ENCODE measurements at regions not wholly inside any gene's neighbourhood (a gene's known extent, or its start where the extent isn't known, plus 50 kb on each side); places are given as distances from the start of the nearest gene placed in this dataset.

GRCh38 chr2:155250800-155251199 is 552.3 kb downstream of the KCNJ3 start:
- DNase-seq: peak; percentile 30 to 64

GRCh38 chr2:155240176-155240575 is 541.7 kb downstream of the KCNJ3 start:
- no peak for DNase-seq

DNA sequence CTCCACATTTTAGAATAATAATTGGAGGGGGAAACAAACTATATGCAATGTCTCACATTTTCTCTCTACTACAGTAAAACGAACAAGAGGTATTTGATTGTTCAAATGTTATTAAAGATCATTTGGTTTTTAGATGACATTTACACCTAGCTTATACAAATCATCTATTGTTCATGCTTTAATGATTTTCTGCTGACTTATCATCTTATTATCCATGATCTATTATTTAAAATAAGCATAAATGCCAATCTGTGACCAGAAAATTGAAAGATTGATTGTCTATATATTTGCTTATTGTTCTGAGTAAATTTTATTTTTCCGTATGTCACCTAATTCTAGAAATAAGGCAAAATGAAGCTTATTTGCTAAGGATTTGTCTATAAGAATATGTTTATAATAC is 537.2 kb downstream of the KCNJ3 start:
- DNase-seq: no peak

DNA sequence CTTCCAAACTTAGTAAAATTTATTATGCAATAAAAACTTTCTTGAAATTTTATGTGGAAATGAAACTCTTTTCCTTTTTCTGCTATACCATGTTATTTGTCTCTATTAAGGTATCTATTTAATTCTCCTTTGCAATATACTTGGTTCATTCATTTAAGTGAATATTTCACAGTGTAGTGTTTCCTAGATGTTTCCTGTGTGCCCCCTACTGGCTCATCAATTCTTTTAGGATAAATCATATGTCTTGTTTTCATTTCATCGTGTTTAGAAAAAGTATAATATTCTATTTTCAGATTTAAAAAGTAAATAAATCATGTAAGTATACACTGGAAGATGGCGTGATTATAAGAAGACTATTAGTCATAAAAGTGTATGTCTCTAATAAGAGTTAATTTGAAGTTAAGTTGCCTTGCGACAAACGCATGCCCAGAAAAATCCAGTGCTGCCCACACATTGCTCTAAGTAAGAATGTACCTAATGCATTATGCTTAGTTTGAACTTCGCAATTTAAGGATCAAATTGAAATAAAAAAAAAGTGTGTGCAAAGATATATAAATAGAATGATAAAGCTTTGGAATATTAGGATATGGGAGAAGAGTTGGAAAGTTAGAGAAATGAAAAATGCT is 525.4 kb downstream of the KCNJ3 start:
- DNase-seq: peak; percentile 22 to 60

DNA sequence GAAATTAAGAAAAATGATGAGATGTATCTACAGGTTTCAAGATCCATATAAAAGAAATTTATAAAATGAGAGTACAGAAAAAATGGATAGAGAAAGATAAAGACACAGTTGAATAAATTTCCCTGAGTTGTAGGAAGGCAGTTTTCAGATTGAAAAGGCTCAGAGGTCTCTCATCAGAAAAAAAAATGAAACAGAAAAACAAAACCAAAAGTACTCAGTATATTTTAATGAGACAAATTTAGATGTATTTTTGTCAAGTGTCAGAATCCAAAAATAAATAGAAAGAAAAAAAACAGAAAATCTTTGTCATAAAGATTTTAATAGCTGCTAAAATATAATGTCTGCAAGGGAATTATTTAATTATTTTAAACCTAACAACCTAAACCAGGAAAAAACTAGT is 520.5 kb downstream of the KCNJ3 start:
- no peak for DNase-seq

- no peak for DNase-seq
Measured at GRCh38 chr2:155218292-155218924, 519.9 kb downstream of the KCNJ3 start.

- no peak for DNase-seq
Measured at GRCh38 chr2:155215037-155215707, 516.7 kb downstream of the KCNJ3 start.

- DNase-seq: no peak
Measured at GRCh38 chr2:155209696-155210450, 511.4 kb downstream of the KCNJ3 start.

DNA sequence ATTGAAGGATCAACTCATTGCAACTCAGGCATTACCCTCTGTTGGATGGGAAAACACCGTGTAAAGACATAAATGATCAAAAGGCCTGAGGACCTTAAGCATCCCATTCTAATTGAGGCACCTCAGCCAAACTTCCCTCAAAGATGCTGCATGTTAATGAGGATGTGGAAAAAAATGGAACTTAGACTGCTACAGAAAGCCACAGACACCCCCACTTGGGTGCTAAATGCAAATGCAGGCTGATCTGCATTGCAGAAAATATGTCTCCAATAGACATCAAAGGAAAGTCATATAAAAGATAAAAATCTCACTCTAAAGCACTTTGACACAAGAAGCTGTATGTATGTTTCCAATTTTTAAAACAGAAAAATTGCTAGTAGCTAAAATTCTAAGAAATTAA is 504.7 kb downstream of the KCNJ3 start:
- DNase-seq: peak; percentile 6 to 32

- no peak for DNase-seq
Measured at GRCh38 chr2:155200753-155201152, 502.3 kb downstream of the KCNJ3 start.

DNA sequence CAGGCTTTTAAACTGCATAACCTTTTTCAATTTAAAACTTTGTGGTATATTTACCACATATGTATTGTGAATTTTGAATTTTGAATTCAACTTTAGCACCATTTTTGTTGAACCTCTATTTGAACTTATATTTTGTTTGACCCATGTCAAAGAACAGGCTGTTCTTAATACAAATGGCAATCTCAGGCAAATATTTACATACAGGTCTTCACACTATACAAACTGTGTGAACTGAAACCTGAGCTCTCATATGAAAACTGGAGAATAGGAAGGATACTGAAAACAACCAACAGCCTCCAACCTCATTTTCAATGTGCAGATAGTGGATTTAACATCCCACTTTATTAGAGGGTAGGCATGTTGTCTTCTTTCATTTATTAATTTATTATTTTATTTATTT is 491.8 kb downstream of the KCNJ3 start:
- DNase-seq: peak in 1 of 2 experiments; percentile 70

DNA sequence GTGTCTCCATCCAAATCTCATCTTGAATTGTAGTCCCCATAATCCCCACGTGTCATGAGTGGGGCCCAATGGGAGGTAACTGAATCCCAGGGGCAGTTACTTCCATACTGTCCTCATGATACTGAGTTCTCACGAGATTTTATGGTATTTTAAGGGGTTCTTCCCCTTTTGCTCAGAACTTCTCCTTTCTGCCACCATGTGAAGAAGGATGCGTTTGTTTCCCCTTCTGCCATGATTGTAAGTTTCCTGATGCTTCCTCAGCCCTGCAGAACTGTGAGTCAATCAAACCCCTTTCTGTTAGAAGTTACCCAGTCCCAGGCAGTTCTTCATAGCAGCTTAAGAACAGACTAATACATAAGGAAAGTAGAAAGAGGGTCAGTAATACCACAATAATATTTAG is 480.4 kb downstream of the KCNJ3 start:
- DNase-seq: no peak

DNA sequence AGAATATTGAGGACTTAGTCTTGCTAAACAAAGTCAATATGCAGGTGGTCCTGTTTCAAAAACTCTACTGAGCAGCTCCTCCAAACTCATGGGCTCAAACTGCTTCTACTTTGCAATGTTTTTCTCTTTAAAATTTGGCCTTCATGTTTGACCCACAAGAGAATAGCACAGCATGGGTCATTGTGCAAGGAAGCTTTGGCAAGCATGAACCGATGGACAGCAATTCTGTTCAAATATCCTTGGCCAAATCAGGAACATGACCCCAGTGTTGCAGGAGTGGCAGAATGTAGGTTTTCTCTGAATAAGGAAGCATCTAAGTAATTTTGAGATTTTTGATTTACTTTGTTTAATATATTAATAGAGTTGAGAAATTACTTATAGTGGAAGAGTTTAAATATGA is 477.9 kb downstream of the KCNJ3 start:
- no peak for DNase-seq

DNA sequence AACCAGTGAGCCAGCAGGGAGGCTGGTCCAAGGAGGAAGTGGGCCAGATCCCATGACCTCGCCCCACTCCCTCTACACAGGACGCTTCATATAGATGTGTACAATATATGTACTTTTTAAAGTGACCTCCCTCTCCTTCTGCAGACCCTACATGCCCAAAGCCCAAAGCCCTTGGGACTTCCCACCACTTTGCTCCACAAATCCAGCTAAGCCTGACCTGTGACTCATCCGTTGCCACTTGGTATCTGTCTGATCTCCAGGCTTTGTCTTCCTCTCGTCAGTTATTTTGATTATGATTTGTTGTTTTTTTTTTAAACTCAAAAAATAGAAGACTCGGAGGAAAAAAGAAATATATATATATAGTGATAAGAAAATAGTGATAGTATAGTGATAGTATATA is 470.8 kb downstream of the KCNJ3 start:
- DNase-seq: no peak

- DNase-seq: no peak
Measured at GRCh38 chr2:155162494-155162893, 464.0 kb downstream of the KCNJ3 start.

- no peak for DNase-seq
Measured at GRCh38 chr2:155161314-155161713, 462.8 kb downstream of the KCNJ3 start.

DNA sequence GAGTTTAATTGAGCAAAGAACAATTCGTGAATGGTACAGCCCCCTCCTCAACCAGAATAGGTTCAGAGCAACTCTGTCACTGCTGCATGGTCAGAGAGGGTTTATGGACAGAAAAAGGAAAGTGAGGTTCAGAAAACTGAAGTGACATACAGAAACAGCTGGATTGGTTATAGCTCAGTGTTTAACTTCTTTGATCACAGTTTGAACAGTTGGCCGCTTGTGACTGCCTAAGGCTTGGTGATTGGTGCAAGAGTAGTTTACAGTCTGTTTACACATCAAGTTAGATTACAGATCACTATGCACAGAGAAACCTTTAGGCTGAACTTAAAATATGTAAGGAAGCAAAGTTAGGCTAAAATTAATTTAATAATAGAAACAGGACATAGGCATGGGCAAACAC is 459.2 kb downstream of the KCNJ3 start:
- no peak for DNase-seq

- no peak for DNase-seq
Measured at GRCh38 chr2:155157065-155157464, 458.6 kb downstream of the KCNJ3 start.

- DNase-seq: no peak
Measured at GRCh38 chr2:155151945-155152344, 453.4 kb downstream of the KCNJ3 start.

- no peak for DNase-seq
Measured at GRCh38 chr2:155151472-155151871, 453.0 kb downstream of the KCNJ3 start.

- DNase-seq: peak; percentile 75 to 96
Measured at GRCh38 chr2:155145758-155146229, 447.3 kb downstream of the KCNJ3 start.

DNA sequence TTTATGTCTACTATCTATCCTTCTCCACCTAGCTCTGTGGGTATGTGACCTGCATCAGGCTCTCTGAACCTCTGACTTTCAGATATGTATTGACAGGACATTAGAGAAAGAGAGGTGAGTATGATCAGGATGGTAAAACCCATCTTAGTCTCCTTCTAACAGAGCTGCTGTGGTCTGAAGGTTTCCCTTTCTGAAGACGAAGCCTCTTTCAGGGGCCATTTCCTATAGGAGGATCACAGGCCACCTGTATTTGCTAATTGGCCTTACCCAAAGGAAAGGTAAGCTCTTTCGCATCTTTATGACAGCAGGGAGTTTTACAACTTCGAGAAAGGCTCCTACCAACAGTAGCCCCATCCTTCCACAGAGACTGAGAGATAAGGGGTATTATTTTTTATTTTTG is 442.9 kb downstream of the KCNJ3 start:
- no peak for DNase-seq

GRCh38 chr2:155125585-155126230 is 427.2 kb downstream of the KCNJ3 start:
- DNase-seq: no peak
